Loucy (cell line): ENCODE measurements at regions not wholly inside any gene's neighbourhood (a gene's known extent, or its start where the extent isn't known, plus 50 kb on each side); places are given as distances from the start of the nearest gene placed in this dataset.

ENCODE experiments used
- H2AFZ ChIP-seq: fragments of 200-600 bp; sonication (generic); 2 replicates; pipeline ENCODE4 v1.6.0; 2016; ENCODE audit warnings: antibody characterized with exemption, mild to moderate bottlenecking, low read length, moderate library complexity
- H3F3A ChIP-seq: fragments of 200-600 bp; 2 replicates; pipeline ENCODE4 v1.6.0; 2016; ENCODE audit warnings: antibody characterized with exemption, low read depth, mild to moderate bottlenecking
- H3K27me3 ChIP-seq: fragments of 200-600 bp; sonication (generic); 2 replicates; pipeline ENCODE4 v1.6.1; 2014; ENCODE audit warnings: low read length, mild to moderate bottlenecking; ENCODE audit not compliant: insufficient read depth, poor library complexity, severe bottlenecking
- H3K36me3 ChIP-seq: fragments of 200-600 bp; sonication (generic); 2 replicates; pipeline ENCODE4 v1.6.1; 2016; ENCODE audit warnings: low read length; ENCODE audit not compliant: insufficient read depth
- H3K4me1 ChIP-seq: fragments of 200-600 bp; sonication (generic); 2 replicates; pipeline ENCODE4 v1.5.1; 2014; ENCODE audit warnings: low read length, mild to moderate bottlenecking; ENCODE audit not compliant: insufficient read depth, poor library complexity, severe bottlenecking
- H3K4me2 ChIP-seq: fragments of 200-600 bp; sonication (generic); 2 replicates; pipeline ENCODE4 v1.6.0; 2014; ENCODE audit warnings: antibody characterized with exemption, low read length, low read depth, mild to moderate bottlenecking; ENCODE audit not compliant: poor library complexity, severe bottlenecking
- H3K4me3 ChIP-seq: fragments of 200-600 bp; sonication (generic); 2 replicates; pipeline ENCODE4 v1.5.1; 2014; ENCODE audit warnings: low read length, mild to moderate bottlenecking, mixed read lengths; ENCODE audit not compliant: poor library complexity, severe bottlenecking
- H3K79me2 ChIP-seq: fragments of 200-600 bp; sonication (generic); 2 replicates; pipeline ENCODE4 v1.6.1; 2014; ENCODE audit warnings: low read length; ENCODE audit not compliant: insufficient read depth
- H3K9ac ChIP-seq: fragments of 200-600 bp; sonication (generic); 2 replicates; pipeline ENCODE4 v1.6.0; 2014; ENCODE audit warnings: mild to moderate bottlenecking, low read depth, low read length, moderate library complexity; ENCODE audit not compliant: poor library complexity, severe bottlenecking
- H3K9me2 ChIP-seq: fragments of 200-600 bp; sonication (generic); replicated peaks from 2 replicates; pipeline ENCODE4 v1.6.1; 2016; ENCODE audit warnings: low read depth, low read length, mixed read lengths
- H3K9me3 ChIP-seq: fragments of 200-600 bp; sonication (generic); 2 replicates; pipeline ENCODE4 v1.6.1; 2014; ENCODE audit warnings: mild to moderate bottlenecking, antibody characterized with exemption, low read length, low read depth; ENCODE audit not compliant: insufficient read depth
- H4K20me1 ChIP-seq: fragments of 200-600 bp; sonication (generic); 2 replicates; pipeline ENCODE4 v1.6.0; 2014; ENCODE audit warnings: antibody characterized with exemption, low read length, mild to moderate bottlenecking; ENCODE audit not compliant: insufficient read depth, poor library complexity, severe bottlenecking
- EZH2phosphoT487 ChIP-seq: fragments of 200-600 bp; IDR thresholded peaks from 2 replicates; pipeline ENCODE4 v1.6.1; 2018; ENCODE audit warnings: antibody characterized with exemption, mild to moderate bottlenecking, moderate library complexity, borderline replicate concordance
- TF ChIP-seq, protein P1 (sequence below): fragments of 200-600 bp; sonication (generic); conservative IDR thresholded peaks from 2 replicates; pipeline ENCODE4 v1.5.1; 2014; ENCODE audit warnings: mild to moderate bottlenecking, antibody characterized with exemption, low read length

GRCh38 chr1:82390627-82391026 is 589.9 kb downstream of the ADGRL2 start:
- TF ChIP-seq, protein P1, sequence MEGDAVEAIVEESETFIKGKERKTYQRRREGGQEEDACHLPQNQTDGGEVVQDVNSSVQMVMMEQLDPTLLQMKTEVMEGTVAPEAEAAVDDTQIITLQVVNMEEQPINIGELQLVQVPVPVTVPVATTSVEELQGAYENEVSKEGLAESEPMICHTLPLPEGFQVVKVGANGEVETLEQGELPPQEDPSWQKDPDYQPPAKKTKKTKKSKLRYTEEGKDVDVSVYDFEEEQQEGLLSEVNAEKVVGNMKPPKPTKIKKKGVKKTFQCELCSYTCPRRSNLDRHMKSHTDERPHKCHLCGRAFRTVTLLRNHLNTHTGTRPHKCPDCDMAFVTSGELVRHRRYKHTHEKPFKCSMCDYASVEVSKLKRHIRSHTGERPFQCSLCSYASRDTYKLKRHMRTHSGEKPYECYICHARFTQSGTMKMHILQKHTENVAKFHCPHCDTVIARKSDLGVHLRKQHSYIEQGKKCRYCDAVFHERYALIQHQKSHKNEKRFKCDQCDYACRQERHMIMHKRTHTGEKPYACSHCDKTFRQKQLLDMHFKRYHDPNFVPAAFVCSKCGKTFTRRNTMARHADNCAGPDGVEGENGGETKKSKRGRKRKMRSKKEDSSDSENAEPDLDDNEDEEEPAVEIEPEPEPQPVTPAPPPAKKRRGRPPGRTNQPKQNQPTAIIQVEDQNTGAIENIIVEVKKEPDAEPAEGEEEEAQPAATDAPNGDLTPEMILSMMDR = no peak
- TF ChIP-seq EZH2phosphoT487 = no peak
- Histone ChIP-seq H3K4me2 (no peak overlapping the region), H3K9me3 (no peaks in the 10 kb centered on the region), H2AFZ (no peak overlapping the region), H4K20me1 (no peaks in the 10 kb centered on the region), H3K79me2 (no peaks in the 10 kb centered on the region), H3K9me2 (no peaks in the 10 kb centered on the region), H3F3A (no peaks in the 10 kb centered on the region), H3K9ac (no peak overlapping the region), H3K4me3 (no peak overlapping the region), H3K27me3 (no peaks in the 10 kb centered on the region), H3K36me3 (no peaks in the 10 kb centered on the region), H3K4me1 (no peaks in the 10 kb centered on the region)

- no peak for TF ChIP-seq EZH2phosphoT487
- TF ChIP-seq, protein P1 = no peak
- Histone ChIP-seq H3K4me3 (no peak overlapping the region), H3K79me2 (no peaks in the 10 kb centered on the region), H3K27me3 (no peaks in the 10 kb centered on the region), H3K9me3 (no peaks in the 10 kb centered on the region), H3K9me2 (no peaks in the 10 kb centered on the region), H3K36me3 (no peaks in the 10 kb centered on the region), H3K4me2 (no peak overlapping the region), H3F3A (no peaks in the 10 kb centered on the region), H4K20me1 (no peaks in the 10 kb centered on the region), H3K4me1 (no peaks in the 10 kb centered on the region), H3K9ac (no peak overlapping the region), H2AFZ (no peak overlapping the region)
Observed at GRCh38 chr1:82388679-82389078, 587.9 kb downstream of the ADGRL2 start.

- Histone ChIP-seq H3K79me2 (no peaks in the 10 kb centered on the region), H3K9me2 (no peaks in the 10 kb centered on the region), H3K4me3 (no peak overlapping the region), H3K4me2 (no peak overlapping the region), H3K27me3 (no peaks in the 10 kb centered on the region), H4K20me1 (no peaks in the 10 kb centered on the region), H3F3A (no peaks in the 10 kb centered on the region), H3K36me3 (no peaks in the 10 kb centered on the region), H3K9me3 (no peaks in the 10 kb centered on the region), H2AFZ (no peak overlapping the region), H3K4me1 (no peaks in the 10 kb centered on the region), H3K9ac (no peak overlapping the region)
- TF ChIP-seq, protein P1 = no peak
- TF ChIP-seq EZH2phosphoT487 = no peak
Observed at GRCh38 chr1:82387012-82387366, 586.3 kb downstream of the ADGRL2 start.
